ENCODE measurements at regions not wholly inside any gene's neighbourhood (a gene's known extent, or its start where the extent isn't known, plus 50 kb on each side); places are given as distances from the start of the nearest gene placed in this dataset.

DNA sequence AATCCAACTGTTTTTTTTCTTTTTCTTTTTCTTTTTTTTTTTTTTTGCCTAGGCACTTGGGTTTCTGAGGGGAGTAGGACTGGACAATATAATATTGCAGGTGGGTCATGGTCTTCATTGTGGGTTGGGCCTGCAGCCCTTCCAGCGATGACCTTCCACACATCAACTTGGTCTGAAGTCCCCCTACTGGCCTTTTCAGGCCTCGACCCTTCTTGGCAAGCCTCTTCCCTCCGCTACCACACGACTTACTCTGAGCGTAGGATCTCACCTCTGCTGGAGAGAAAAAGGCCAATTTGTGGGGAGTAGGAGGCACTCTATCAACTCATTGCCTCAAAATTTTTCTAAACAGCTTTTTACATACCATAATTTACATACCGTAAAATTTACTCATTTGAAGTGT, 51.1 kb upstream of the GRIK3 start:
- Histone ChIP-seq H3K27ac (no peak overlapping the region), H3K4me3 (no peak overlapping the region)
- TF ChIP-seq, protein P1, sequence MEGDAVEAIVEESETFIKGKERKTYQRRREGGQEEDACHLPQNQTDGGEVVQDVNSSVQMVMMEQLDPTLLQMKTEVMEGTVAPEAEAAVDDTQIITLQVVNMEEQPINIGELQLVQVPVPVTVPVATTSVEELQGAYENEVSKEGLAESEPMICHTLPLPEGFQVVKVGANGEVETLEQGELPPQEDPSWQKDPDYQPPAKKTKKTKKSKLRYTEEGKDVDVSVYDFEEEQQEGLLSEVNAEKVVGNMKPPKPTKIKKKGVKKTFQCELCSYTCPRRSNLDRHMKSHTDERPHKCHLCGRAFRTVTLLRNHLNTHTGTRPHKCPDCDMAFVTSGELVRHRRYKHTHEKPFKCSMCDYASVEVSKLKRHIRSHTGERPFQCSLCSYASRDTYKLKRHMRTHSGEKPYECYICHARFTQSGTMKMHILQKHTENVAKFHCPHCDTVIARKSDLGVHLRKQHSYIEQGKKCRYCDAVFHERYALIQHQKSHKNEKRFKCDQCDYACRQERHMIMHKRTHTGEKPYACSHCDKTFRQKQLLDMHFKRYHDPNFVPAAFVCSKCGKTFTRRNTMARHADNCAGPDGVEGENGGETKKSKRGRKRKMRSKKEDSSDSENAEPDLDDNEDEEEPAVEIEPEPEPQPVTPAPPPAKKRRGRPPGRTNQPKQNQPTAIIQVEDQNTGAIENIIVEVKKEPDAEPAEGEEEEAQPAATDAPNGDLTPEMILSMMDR (IDR thresholded peaks at IDR 0.05), result no peak
- no peak for DNase-seq (ENCODE audit: low spot score)

DNA sequence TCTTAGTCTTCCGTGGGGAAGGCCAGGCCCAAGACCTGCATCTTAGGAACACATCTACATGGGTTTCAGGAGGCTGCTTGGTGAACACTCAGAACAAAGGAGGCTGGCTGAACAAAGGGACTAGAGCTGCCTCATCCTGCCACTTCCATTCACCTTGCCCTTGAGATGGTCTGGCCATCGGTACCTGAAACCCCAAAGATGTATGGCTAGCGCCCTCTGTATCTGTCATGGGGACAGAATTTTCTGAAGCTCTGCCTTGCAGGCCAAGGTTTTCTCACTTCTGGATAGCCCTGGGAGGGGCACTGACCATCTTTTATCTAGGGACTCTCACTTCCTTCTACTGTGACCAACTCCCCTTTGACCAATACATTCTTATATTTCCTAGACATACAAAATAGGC, 55.4 kb upstream of the GRIK3 start:
- DNase-seq (ENCODE audit: low spot score), result no peak
- no peak overlapping the region for H3K27ac ChIP-seq
- no peak overlapping the region for H3K4me3 ChIP-seq
- TF ChIP-seq, protein P1 (IDR thresholded peaks at IDR 0.05), result no peak

DNA sequence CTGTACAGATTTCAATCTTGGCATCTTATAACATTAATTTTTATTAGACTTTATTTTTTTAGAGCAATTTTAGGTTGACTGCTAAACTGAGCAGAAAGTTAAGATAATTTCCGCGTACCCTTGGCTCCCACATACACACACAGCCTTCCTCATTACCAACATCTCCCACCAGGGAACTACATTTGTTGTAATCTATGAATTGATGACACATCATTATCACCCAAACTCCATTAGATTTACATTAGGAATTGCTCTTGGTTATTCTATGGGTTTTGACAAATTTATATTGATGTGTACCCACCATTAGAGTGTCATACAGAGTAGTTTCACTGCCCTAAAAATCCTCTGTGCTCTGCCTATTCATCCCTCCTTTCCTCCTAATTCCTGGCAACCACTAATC, 56.4 kb upstream of the GRIK3 start:
- TF ChIP-seq, protein P1 (IDR thresholded peaks at IDR 0.05), result no peak
- no peak overlapping the region for H3K4me3 ChIP-seq
- no peak for DNase-seq (ENCODE audit: low spot score)
- no peak overlapping the region for H3K27ac ChIP-seq

DNA sequence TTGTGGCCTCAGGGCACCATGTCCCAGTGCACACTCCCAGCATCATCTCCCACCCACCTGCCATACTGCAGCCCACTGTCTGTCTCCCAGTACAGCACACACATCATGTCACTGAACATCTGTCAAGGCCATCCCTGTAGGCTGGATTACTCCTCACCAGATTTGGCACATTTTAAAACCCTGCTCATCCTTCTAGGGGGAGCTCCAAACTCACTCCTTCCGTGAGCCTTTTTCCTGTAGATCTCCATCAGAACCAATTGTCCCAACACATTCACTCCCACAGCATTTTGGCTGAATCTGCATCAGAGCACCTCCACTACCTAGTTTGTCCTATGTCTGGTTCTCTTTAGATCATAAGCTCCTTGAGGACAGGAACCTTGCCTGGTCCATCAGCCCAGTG, 58.6 kb upstream of the GRIK3 start:
- DNase-seq (ENCODE audit: low spot score), result no peak
- TF ChIP-seq, protein P1 (IDR thresholded peaks at IDR 0.05), result no peak
- H3K27ac ChIP-seq, result no peak overlapping the region
- H3K4me3 ChIP-seq, result no peak overlapping the region

DNA sequence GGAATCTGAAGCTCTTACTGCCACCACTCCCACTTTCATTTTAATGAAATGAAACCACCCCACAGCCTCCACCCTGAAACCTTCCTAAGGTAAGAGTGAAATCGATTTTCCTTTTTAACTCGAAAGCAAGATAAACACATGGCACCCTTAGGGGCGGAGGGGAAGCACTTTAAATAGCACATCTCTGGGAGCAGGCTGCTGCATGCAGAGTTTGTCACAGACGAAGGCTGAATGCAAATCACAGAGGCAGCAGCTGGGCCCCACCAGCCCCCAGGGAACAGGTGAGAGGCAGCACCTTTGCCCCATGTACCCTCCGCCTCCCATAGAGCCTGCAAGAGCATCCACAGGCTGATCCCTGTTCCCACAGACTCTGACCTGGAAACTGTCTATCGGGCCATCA, 60.0 kb upstream of the GRIK3 start:
- Histone ChIP-seq H3K27ac (no peak overlapping the region), H3K4me3 (no peak overlapping the region)
- DNase-seq (ENCODE audit: low spot score), result no peak
- TF ChIP-seq, protein P1 (IDR thresholded peaks at IDR 0.05), result no peak

DNA sequence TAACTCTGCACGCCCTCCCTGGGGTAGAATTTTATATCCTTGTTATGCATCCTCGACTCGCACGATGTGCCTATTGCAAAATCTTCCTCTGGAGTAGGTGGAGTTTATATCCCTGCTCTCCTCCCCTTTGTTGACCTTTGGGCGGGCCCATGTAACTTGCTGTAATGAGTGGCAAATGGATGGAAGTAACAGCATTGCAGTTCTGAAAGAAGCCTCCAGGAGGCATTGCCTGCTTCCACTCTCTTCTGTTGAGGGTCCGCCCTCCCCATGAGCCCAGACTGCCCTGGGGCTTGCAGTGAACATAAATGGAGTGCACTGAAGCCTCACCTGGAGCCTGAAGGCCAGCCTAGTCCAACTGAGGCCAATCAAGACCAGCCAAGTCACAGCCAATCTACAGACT, 62.2 kb upstream of the GRIK3 start:
- H3K4me3 ChIP-seq, result no peak overlapping the region
- no peak overlapping the region for H3K27ac ChIP-seq
- DNase-seq (ENCODE audit: low spot score), result no peak
- TF ChIP-seq, protein P1 (IDR thresholded peaks at IDR 0.05), result no peak

DNA sequence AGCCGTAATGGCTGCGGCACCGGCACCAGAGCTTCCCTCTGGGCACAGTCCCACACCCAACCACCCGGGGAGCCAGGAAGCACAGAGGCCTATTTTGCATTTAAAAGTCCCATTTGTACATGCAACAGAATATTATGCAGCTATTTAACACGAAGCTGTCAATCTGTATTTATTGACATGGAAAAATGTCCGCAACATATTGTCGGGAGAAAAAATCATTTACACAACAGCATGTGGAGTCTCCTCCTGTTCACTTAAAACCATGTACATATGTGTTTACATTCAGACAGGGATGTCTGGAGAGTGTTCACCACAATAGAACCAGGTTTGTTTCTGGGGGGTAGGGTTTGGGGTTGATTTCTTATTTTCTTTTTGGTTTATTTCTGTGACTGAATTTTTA, 63.4 kb upstream of the GRIK3 start:
- no peak for DNase-seq (ENCODE audit: low spot score)
- TF ChIP-seq, protein P1 (IDR thresholded peaks at IDR 0.05), result no peak
- Histone ChIP-seq H3K4me3 (no peak overlapping the region), H3K27ac (no peak overlapping the region)

Data from coronary artery (tissue), 2 donors.